ENCODE measurements at regions not wholly inside any gene's neighbourhood (a gene's known extent, or its start where the extent isn't known, plus 50 kb on each side); places are given as distances from the start of the nearest gene placed in this dataset.

- TF ChIP-seq HDGF (IDR thresholded peaks at IDR 0.05; ENCODE audit: borderline replicate concordance), result no peak
- no peak for TF ChIP-seq SUZ12 (IDR thresholded peaks at IDR 0.05)
- TF ChIP-seq FOXK2 (IDR thresholded peaks at IDR 0.05), result no peak
- no peak for TF ChIP-seq SP1 (IDR thresholded peaks at IDR 0.05)
- no peak for TF ChIP-seq ELF4 (IDR thresholded peaks at IDR 0.05)
- TF ChIP-seq BHLHE40 (IDR thresholded peaks at IDR 0.05; ENCODE audit: borderline replicate concordance), result no peak
- TF ChIP-seq ZNF384 (IDR thresholded peaks at IDR 0.05), result no peak
- TF ChIP-seq PKNOX1 (IDR thresholded peaks at IDR 0.05), result no peak
- TF ChIP-seq TARDBP (IDR thresholded peaks at IDR 0.05), result no peak
These were observed 70.5 kb upstream of the DUSP22 start for GRCh38 chr6:221531-222349.
